Fibroblast of pulmonary artery (primary cell): ENCODE measurements at regions not wholly inside any gene's neighbourhood (a gene's known extent, or its start where the extent isn't known, plus 50 kb on each side); places are given as distances from the start of the nearest gene placed in this dataset.

ENCODE experiments used
- DNase-seq: peaks from one replicate; pipeline ENCODE4 v3.0.0-alpha.2; 2010; ENCODE audit warnings: low read depth
- H3K4me3 ChIP-seq: replicated peaks from 2 replicates; pipeline ENCODE4 v1.5.1; 2011; ENCODE audit warnings: low read depth, mild to moderate bottlenecking, control low read depth, low read length, moderate library complexity
- TF ChIP-seq, protein P1 (sequence below): IDR thresholded peaks from 2 replicates; pipeline ENCODE4 v1.5.1; 2011; ENCODE audit warnings: mild to moderate bottlenecking, control low read depth, low read length, inconsistent platforms; ENCODE audit errors: missing control alignments

DNA sequence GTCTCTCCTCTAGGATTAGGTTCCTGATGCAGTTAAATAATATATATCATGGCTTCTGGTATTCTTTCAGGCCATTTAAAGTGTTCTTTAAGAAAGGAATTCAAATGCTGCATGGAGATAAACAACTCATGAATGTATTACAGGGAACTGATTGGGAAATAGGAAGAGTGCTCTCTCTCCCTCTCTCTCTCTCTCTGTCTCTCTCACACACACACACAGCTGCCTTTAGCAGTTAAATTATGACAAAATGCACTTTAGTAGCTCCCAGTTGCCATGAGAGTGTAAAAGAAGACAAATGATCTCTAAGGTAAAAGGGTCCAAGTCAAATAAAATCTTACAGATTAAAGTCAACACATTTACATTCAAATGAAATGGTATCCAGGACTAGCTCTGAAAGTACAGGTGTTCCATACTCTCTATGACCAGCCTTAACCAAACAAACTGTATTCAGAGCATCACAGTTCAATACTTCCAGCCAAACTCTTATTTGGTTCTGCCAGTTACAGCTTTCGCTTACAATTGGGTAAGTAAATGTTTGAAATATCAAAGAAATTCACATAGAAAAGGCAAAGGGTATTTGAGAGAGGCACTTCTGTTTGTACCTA is 94.7 kb upstream of the CXXC4 start:
- TF ChIP-seq, protein P1, sequence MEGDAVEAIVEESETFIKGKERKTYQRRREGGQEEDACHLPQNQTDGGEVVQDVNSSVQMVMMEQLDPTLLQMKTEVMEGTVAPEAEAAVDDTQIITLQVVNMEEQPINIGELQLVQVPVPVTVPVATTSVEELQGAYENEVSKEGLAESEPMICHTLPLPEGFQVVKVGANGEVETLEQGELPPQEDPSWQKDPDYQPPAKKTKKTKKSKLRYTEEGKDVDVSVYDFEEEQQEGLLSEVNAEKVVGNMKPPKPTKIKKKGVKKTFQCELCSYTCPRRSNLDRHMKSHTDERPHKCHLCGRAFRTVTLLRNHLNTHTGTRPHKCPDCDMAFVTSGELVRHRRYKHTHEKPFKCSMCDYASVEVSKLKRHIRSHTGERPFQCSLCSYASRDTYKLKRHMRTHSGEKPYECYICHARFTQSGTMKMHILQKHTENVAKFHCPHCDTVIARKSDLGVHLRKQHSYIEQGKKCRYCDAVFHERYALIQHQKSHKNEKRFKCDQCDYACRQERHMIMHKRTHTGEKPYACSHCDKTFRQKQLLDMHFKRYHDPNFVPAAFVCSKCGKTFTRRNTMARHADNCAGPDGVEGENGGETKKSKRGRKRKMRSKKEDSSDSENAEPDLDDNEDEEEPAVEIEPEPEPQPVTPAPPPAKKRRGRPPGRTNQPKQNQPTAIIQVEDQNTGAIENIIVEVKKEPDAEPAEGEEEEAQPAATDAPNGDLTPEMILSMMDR = no peak
- DNase-seq = peak; percentile 37
- H3K4me3 ChIP-seq = no peak overlapping the region

DNA sequence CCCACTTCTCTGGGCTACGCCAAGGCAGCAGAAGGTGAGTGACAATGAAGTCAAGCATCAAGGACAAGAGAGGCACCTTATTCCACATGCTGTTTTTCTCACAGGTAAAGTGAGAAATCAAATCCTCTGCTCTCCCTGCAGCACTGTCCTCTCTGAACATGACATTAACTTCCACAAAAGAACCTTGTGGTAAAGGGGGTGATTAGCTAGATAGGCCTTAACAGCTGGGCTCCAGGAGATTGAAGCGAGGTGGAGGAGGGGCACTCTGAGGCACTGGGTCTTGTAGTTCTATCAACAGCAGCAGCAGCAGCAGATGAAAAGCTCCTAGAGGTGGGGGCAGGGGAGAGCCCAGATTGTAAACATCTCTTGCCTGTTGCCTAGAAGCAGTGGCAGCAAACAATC is 96.8 kb upstream of the CXXC4 start:
- no peak overlapping the region for H3K4me3 ChIP-seq
- TF ChIP-seq, protein P1 = no peak
- DNase-seq = peak; percentile 6

DNA sequence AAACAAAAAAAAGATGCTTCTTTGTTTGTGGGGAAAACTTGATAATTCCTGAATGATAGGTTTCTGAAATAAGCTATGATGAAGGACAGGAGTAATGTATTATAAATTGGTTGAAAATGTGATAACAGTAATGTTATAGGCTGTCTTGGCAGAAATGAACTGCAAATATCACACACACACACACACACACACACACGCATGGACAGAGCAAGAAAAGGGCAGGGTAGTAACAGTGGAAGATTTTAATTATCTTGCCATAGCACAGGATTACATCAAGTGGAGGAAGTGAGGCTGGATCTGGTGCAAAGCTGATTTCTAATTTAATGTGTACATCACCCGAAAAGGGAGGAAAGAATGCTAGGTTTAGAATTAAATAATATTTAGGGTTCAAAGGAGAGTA is 97.5 kb upstream of the CXXC4 start:
- TF ChIP-seq, protein P1 = no peak
- DNase-seq = no peak
- H3K4me3 ChIP-seq = no peak overlapping the region

DNA sequence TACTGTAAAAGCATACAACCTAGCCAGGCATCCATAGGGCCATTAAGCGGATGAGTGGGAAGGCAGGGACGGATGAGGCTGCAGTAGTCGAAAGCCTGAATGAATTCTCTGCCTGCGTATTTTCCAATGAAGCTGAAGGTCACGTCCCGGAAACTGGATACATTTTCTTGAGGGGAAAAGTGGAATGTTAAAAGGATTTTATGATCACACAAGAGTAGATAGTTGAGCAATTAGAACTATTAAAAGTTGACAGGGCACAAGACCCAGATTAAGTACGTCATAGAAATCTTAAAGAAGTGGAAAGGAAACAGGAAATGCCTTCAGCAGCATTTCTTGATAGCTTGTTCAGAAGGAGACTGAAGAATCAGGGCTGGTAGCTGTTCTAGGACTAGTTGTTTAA is 98.3 kb upstream of the CXXC4 start:
- TF ChIP-seq, protein P1 = no peak
- H3K4me3 ChIP-seq = no peak overlapping the region
- DNase-seq = peak; percentile 81

DNA sequence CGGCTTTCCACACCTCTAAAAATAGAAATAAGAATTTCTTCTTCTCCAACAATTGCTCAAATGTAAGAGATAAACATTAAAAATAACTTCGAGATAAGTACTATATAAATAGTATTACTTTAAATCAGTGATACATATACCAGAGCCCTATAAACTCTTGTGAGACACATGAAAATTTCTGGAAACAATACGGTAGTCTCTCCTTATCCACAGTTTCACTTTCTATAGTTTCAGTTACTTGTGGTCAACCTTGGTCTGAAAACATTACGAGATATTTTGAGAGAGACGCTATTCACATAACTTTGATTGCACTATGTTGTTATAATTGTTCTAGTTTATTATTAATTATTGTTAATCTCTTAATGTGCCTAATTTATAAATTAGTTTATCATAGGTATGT is 101.5 kb upstream of the CXXC4 start:
- H3K4me3 ChIP-seq = no peak overlapping the region
- TF ChIP-seq, protein P1 = no peak
- no peak for DNase-seq

DNA sequence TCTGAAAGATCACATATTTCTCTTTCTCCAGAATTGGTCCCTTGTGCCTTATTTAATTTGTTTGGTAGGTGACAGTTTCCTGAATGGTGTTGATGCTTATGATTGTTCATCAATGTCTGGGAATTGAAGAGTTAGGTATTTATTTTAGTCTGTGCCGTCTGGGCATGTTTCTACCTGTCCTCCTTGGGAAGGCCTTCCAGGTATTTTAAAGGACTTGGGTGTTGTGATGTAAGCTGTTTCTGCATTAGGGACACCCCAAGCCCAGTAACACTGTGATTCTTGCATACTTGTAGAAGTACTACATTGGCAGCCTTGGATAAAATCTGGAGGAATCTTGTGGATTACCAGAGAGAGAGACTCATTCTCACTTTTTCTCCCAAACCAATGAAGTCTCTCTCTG is 120.8 kb upstream of the CXXC4 start:
- no peak for DNase-seq
- no peak overlapping the region for H3K4me3 ChIP-seq
- TF ChIP-seq, protein P1 = no peak

DNA sequence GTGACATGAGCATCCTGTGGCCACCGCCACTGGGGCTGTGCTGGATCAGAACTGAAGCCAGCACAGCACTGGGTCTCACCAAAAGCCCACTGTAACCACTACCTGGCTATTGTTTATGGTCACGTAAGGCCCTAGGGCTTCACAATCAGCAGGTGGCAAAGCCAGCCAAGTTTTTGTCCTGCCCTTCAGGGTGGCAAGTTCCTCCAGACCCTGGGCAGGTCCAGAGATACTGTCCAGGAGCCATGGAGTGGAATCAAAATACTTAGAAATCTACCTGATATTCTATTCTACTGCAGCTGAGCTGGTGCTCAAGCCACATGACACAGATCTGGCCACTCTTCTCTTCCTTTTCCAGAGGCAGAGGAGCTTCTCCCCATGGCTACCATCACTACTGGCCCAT is 121.2 kb upstream of the CXXC4 start:
- no peak for DNase-seq
- H3K4me3 ChIP-seq = no peak overlapping the region
- TF ChIP-seq, protein P1 = no peak
